ENCODE measurements at regions not wholly inside any gene's neighbourhood (a gene's known extent, or its start where the extent isn't known, plus 50 kb on each side); places are given as distances from the start of the nearest gene placed in this dataset.

- no peak for DNase-seq
Observed at GRCh38 chr2:120401275-120402066, 55.5 kb downstream of the INHBB start.

GRCh38 chr2:120402067-120402433 is 56.1 kb downstream of the INHBB start:
- DNase-seq: no peak

- no peak for DNase-seq
Observed at GRCh38 chr2:120402508-120402907, 56.6 kb downstream of the INHBB start.

- no peak for DNase-seq
Observed at GRCh38 chr2:120403261-120403660, 57.3 kb downstream of the INHBB start.

GRCh38 chr2:120403676-120404075 is 57.7 kb downstream of the INHBB start:
- DNase-seq: no peak

- no peak for DNase-seq
Observed at GRCh38 chr2:120404274-120404673, 58.3 kb downstream of the INHBB start.

GRCh38 chr2:120404941-120405758 is 59.2 kb downstream of the INHBB start:
- DNase-seq: no peak

- no peak for DNase-seq
Observed at GRCh38 chr2:120405759-120406099, 59.8 kb downstream of the INHBB start.

- DNase-seq: no peak
Observed at GRCh38 chr2:120406566-120406965, 60.6 kb downstream of the INHBB start.

- DNase-seq: no peak
Observed at GRCh38 chr2:120410487-120410886, 64.6 kb downstream of the INHBB start.

- DNase-seq: no peak
Observed at GRCh38 chr2:120415060-120415459, 69.1 kb downstream of the INHBB start.

- DNase-seq: no peak
Observed at GRCh38 chr2:120415728-120416509, 70.0 kb downstream of the INHBB start.

- no peak for DNase-seq
Observed at GRCh38 chr2:120418174-120418787, 72.3 kb downstream of the INHBB start.

GRCh38 chr2:120419073-120419472 is 73.1 kb downstream of the INHBB start:
- no peak for DNase-seq

- no peak for DNase-seq
Observed at GRCh38 chr2:120419955-120420354, 74.0 kb downstream of the INHBB start.

- no peak for DNase-seq
Observed at GRCh38 chr2:120421126-120421829, 75.3 kb downstream of the INHBB start.

GRCh38 chr2:120421830-120422175 is 75.9 kb downstream of the INHBB start:
- no peak for DNase-seq

- no peak for DNase-seq
Observed at GRCh38 chr2:120422465-120423160, 76.7 kb downstream of the INHBB start.

GRCh38 chr2:120423167-120423943 is 77.4 kb downstream of the INHBB start:
- DNase-seq: no peak

- DNase-seq: no peak
Observed at GRCh38 chr2:120424274-120424796, 78.4 kb downstream of the INHBB start.

- DNase-seq: no peak
Observed at GRCh38 chr2:120425014-120425413, 79.1 kb downstream of the INHBB start.
